Liver (tissue), 3 donors: ENCODE measurements at regions not wholly inside any gene's neighbourhood (a gene's known extent, or its start where the extent isn't known, plus 50 kb on each side); places are given as distances from the start of the nearest gene placed in this dataset.

Experiments used
- CTCF ChIP-seq: fragments of 150-350 bp; IDR thresholded peaks from 2 replicates; pipeline ENCODE4 v1.5.1; 2017; ENCODE audit warnings: improper control_type of control experiment, low read depth, low read length; ENCODE audit not compliant: missing input control
- EGR1 ChIP-seq, 2 donors: IDR thresholded peaks; 2 replicates each; pipeline ENCODE4 v1.6.1; 2016 to 2018; ENCODE audit warnings: antibody characterized with exemption in 2 of 2, low read depth in 2 of 2
- GABPA ChIP-seq, 2 donors: IDR thresholded peaks in 1 of 2; conservative IDR thresholded peaks in 1 of 2; 2 replicates each; pipeline ENCODE4 v1.6.1; 2016; ENCODE audit warnings: antibody characterized with exemption in 2 of 2, mild to moderate bottlenecking in 1 of 2, moderate library complexity in 1 of 2
- HNF4A ChIP-seq, 2 donors: conservative IDR thresholded peaks; 2 replicates each; pipeline ENCODE4 v1.6.1; 2016; ENCODE audit warnings: antibody characterized with exemption in 2 of 2, mild to moderate bottlenecking in 2 of 2
- JUND ChIP-seq, 2 donors: IDR thresholded peaks; 2 replicates each; pipeline ENCODE4 v1.6.1; 2016; ENCODE audit warnings: antibody characterized with exemption in 2 of 2
- RAD21 ChIP-seq, 2 donors: IDR thresholded peaks; 2 replicates each; pipeline ENCODE4 v1.6.1; 2016; ENCODE audit warnings: antibody characterized with exemption in 2 of 2, mild to moderate bottlenecking in 2 of 2
- SP1 ChIP-seq: IDR thresholded peaks from 2 replicates; pipeline ENCODE4 v1.6.1; 2018; ENCODE audit warnings: antibody characterized with exemption, mild to moderate bottlenecking
- TAF1 ChIP-seq: conservative IDR thresholded peaks from 2 replicates; pipeline ENCODE4 v1.6.1; 2016; ENCODE audit warnings: antibody characterized with exemption, mild to moderate bottlenecking
- YY1 ChIP-seq: IDR thresholded peaks from 2 replicates; pipeline ENCODE4 v1.6.1; 2016; ENCODE audit warnings: antibody characterized with exemption, mild to moderate bottlenecking
- TF ChIP-seq, protein P1 (sequence below): IDR thresholded peaks from 2 replicates; pipeline ENCODE4 v1.6.1; 2016; ENCODE audit warnings: antibody characterized with exemption, mild to moderate bottlenecking
- TF ChIP-seq, protein P2 (sequence below): IDR thresholded peaks from 2 replicates; pipeline ENCODE4 v1.6.1; 2016; ENCODE audit warnings: antibody characterized with exemption
- TF ChIP-seq, protein P3 (sequence below): IDR thresholded peaks from 2 replicates; pipeline ENCODE4 v1.6.1; 2016; ENCODE audit warnings: antibody characterized with exemption
- donor health status: healthy.
- donor health status: healthy.

GRCh38 chr2:220209751-220210150 lies 582.3 kb downstream of the SLC4A3 start:
- TF ChIP-seq CTCF (no peak), TAF1 (no peak), RAD21 (IDR thresholded peaks at IDR 0.05) (no peak), GABPA (IDR thresholded peaks at IDR 0.05 in 1 of 2, conservative IDR thresholded peaks at IDR 0.05 in 1 of 2) (no peak), HNF4A (conservative IDR thresholded peaks at IDR 0.05) (no peak), EGR1 (IDR thresholded peaks at IDR 0.05; ENCODE audit: low read depth in 2 of 2) (no peak), JUND (IDR thresholded peaks at IDR 0.05) (no peak), YY1 (no peak), SP1 (no peak)
- TF ChIP-seq, protein P1, sequence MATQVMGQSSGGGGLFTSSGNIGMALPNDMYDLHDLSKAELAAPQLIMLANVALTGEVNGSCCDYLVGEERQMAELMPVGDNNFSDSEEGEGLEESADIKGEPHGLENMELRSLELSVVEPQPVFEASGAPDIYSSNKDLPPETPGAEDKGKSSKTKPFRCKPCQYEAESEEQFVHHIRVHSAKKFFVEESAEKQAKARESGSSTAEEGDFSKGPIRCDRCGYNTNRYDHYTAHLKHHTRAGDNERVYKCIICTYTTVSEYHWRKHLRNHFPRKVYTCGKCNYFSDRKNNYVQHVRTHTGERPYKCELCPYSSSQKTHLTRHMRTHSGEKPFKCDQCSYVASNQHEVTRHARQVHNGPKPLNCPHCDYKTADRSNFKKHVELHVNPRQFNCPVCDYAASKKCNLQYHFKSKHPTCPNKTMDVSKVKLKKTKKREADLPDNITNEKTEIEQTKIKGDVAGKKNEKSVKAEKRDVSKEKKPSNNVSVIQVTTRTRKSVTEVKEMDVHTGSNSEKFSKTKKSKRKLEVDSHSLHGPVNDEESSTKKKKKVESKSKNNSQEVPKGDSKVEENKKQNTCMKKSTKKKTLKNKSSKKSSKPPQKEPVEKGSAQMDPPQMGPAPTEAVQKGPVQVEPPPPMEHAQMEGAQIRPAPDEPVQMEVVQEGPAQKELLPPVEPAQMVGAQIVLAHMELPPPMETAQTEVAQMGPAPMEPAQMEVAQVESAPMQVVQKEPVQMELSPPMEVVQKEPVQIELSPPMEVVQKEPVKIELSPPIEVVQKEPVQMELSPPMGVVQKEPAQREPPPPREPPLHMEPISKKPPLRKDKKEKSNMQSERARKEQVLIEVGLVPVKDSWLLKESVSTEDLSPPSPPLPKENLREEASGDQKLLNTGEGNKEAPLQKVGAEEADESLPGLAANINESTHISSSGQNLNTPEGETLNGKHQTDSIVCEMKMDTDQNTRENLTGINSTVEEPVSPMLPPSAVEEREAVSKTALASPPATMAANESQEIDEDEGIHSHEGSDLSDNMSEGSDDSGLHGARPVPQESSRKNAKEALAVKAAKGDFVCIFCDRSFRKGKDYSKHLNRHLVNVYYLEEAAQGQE, result no peak
- TF ChIP-seq, protein P2, sequence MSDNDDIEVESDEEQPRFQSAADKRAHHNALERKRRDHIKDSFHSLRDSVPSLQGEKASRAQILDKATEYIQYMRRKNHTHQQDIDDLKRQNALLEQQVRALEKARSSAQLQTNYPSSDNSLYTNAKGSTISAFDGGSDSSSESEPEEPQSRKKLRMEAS, result no peak
- TF ChIP-seq, protein P3, sequence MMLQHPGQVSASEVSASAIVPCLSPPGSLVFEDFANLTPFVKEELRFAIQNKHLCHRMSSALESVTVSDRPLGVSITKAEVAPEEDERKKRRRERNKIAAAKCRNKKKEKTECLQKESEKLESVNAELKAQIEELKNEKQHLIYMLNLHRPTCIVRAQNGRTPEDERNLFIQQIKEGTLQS, result no peak
